H7 (cell line): ENCODE measurements at regions not wholly inside any gene's neighbourhood (a gene's known extent, or its start where the extent isn't known, plus 50 kb on each side); places are given as distances from the start of the nearest gene placed in this dataset.

Experiments used
- DNase-seq: peaks from one replicate; pipeline ENCODE4 v3.0.0; 2012
- H3K27me3 ChIP-seq: 2 replicates; pipeline ENCODE4 v1.6.0; 2011; ENCODE audit warnings: mild to moderate bottlenecking, low read length; ENCODE audit not compliant: control insufficient read depth, insufficient read depth
- H3K36me3 ChIP-seq: replicated peaks from 2 replicates; pipeline ENCODE4 v1.5.1; 2011; ENCODE audit warnings: low read length; ENCODE audit not compliant: control insufficient read depth, insufficient read depth
- H3K4me3 ChIP-seq: 2 replicates; pipeline ENCODE4 v1.5.1; 2011; ENCODE audit warnings: low read depth, mild to moderate bottlenecking, control low read depth, low read length, moderate library complexity; ENCODE audit not compliant: insufficient read depth

GRCh38 chrX:68897118-68897945 is 68.5 kb downstream of the EFNB1 start:
- no peak overlapping the region for H3K4me3 ChIP-seq
- DNase-seq: no peak
- H3K27me3 ChIP-seq: peaks cover 13% of the 10 kb centered on the region; the same call in 1 of the 2 replicates

DNA sequence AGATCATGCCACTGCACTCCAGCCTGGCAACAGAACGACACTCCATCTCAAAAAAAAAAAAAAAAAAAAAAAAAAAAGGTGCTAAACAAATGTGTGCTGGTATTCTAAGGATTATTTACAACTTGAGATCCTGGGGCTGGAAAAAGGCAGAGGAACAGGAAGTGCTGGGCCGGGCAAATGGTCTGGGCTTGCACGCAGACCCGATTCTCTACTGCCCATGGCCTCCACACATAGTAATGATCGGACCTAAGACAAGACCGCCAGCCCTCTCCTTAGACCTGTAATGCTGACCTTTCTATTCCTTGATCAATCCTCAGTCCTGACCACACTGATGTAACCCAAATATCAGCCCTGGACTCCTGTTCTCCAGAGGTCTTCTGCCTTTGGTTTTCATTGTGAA is 67.8 kb downstream of the EFNB1 start:
- DNase-seq: no peak
- no peak overlapping the region for H3K4me3 ChIP-seq
- H3K36me3 ChIP-seq: no peaks in the 10 kb centered on the region
- peaks cover 13% of the 10 kb centered on the region; the same call in 1 of the 2 replicates for H3K27me3 ChIP-seq

More at GRCh38 chrX:68897118-68897945, 68.5 kb downstream of the EFNB1 start:
- H3K36me3 ChIP-seq: no peaks in the 10 kb centered on the region

- no peak for DNase-seq
- Histone ChIP-seq H3K36me3 (no peaks in the 10 kb centered on the region), H3K4me3 (no peak overlapping the region), H3K27me3 (peaks cover 13% of the 10 kb centered on the region; the same call in 1 of the 2 replicates)
Observed at GRCh38 chrX:68895778-68896177, 67.0 kb downstream of the EFNB1 start.

- no peak overlapping the region for H3K4me3 ChIP-seq
- DNase-seq: no peak
- peaks cover 13% of the 10 kb centered on the region; the same call in 1 of the 2 replicates for H3K27me3 ChIP-seq
- H3K36me3 ChIP-seq: no peaks in the 10 kb centered on the region
Observed at GRCh38 chrX:68895341-68895755, 66.5 kb downstream of the EFNB1 start.

GRCh38 chrX:68894513-68895340 is 65.9 kb downstream of the EFNB1 start:
- peak overlapping the region; percentile 30; the same call in 1 of the 2 replicates for H3K4me3 ChIP-seq
- DNase-seq: peak; percentile 74

DNA sequence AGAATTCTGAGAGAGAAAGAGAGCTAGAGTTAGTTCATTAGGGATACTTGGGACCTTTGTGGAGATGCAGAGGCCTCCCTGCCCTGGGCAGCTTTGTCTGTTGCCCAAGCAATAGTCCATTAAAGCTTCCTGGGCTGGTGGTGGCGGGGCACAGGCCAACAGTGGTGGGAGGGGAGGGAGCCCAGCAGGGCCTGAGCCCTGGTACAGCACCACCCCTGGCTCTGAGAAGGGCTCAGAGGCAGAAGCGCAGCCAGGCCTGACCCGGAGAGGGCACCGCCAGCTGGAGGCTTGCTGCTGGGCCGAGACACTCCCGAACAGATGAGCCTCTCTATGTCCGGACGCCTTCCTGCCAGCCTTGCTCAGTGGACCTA is 65.3 kb downstream of the EFNB1 start:
- H3K27me3 ChIP-seq: peaks cover 17% of the 10 kb centered on the region
- H3K36me3 ChIP-seq: no peaks in the 10 kb centered on the region
- DNase-seq: no peak
- H3K4me3 ChIP-seq: peak overlapping the region; percentile 30; the same call in 1 of the 2 replicates

More at GRCh38 chrX:68894513-68895340, 65.9 kb downstream of the EFNB1 start:
- Histone ChIP-seq H3K36me3 (no peaks in the 10 kb centered on the region), H3K27me3 (peaks cover 15% of the 10 kb centered on the region)

DNA sequence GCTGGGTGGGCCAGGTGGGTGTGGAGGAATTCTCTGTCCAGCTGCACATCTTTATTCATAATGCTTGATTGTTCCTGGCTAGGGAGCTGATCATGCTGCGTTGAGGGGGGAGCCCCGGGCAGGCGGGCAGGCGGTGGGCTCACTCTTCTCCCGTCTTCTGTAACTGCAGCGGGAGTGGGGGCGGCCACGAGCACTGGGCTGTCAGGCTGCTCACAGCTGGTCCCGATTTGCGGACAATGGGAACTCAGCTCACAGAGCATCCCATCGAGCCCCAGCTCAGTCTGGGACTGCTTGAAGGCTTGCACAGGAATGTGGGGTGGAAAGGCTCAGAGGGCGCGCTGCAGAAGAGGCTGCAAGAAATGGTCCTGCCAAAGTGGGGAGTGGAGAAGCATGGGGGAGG is 63.8 kb downstream of the EFNB1 start:
- peak; percentile 66 for DNase-seq
- Histone ChIP-seq H3K4me3 (no peak overlapping the region), H3K36me3 (no peaks in the 10 kb centered on the region), H3K27me3 (peaks cover 17% of the 10 kb centered on the region)

DNA sequence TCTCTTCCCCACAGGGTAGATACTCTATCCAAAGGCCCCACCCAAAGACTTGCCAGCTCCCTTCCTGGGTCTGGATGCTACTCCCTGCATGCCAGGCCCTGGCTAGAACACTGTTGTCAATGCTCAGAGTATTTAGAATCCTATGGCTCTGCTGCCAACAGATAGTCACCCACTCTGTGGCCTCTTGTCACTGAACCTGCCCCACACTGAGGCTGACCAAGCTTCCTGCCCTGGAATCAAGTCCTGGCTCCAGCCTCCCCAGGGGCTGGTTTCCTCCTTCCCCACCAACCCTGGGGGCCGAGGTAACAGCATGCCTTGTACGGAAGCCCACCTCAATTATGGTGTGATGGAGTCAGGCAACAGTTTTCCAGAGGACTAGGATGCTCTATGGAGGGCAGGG is 63.3 kb downstream of the EFNB1 start:
- Histone ChIP-seq H3K36me3 (no peaks in the 10 kb centered on the region), H3K27me3 (peaks cover 19% of the 10 kb centered on the region), H3K4me3 (no peak overlapping the region)
- DNase-seq: no peak
